ENCODE measurements at regions not wholly inside any gene's neighbourhood (a gene's known extent, or its start where the extent isn't known, plus 50 kb on each side); places are given as distances from the start of the nearest gene placed in this dataset.

GRCh38 chr5:173704615-173705511 lies 88.4 kb upstream of the BOD1 start:
- POLR2A ChIA-PET: no interaction called here
- no peaks in the 10 kb centered on the region for H3K27me3 ChIP-seq (ENCODE audit: control insufficient read depth, insufficient read depth, low read length)
- H3K4me1 ChIP-seq (ENCODE audit: control insufficient read depth, insufficient read depth, low read length): no peaks in the 10 kb centered on the region
- no peak for DNase-seq (ENCODE audit: low read depth, low spot score)
- BruUV-seq (replicated peaks): no TSS peak
- no peak for TF ChIP-seq POLR2AphosphoS5 (IDR thresholded peaks at IDR 0.05; ENCODE audit: low read depth, low read length)
- no peak overlapping the region for H3K27ac ChIP-seq (ENCODE audit: low read length)
- no peak for ATAC-seq
- in situ Hi-C loops (cut with HindIII; ENCODE audit: low pct_unique_long_range_greater_than_20kb, low sequenced_read_pairs) (no loop called here), intact Hi-C loops (cut with micrococcal nuclease; ENCODE audit: unreplicated experiment) (no loop called here)
- no peaks in the 10 kb centered on the region; the same call in 1 of the 2 replicates for H3K36me3 ChIP-seq (ENCODE audit: control insufficient read depth, insufficient read depth, low read length)
- CTCF ChIA-PET: no interaction called here
- H3K4me3 ChIP-seq (ENCODE audit: low read depth in 2 of 2, low read length in 2 of 2): no peak overlapping the region
- no peaks in the 10 kb centered on the region for H3K9me3 ChIP-seq (ENCODE audit: control insufficient read depth, insufficient read depth, low read depth, low read length)

- Histone ChIP-seq H3K4me1 (ENCODE audit: control insufficient read depth, insufficient read depth, low read length) (no peaks in the 10 kb centered on the region), H3K4me3 (ENCODE audit: low read depth in 2 of 2, low read length in 2 of 2) (no peak overlapping the region), H3K27me3 (ENCODE audit: control insufficient read depth, insufficient read depth, low read length) (no peaks in the 10 kb centered on the region), H3K9me3 (ENCODE audit: control insufficient read depth, insufficient read depth, low read depth, low read length) (no peaks in the 10 kb centered on the region), H3K36me3 (ENCODE audit: control insufficient read depth, insufficient read depth, low read length) (no peaks in the 10 kb centered on the region; the same call in 1 of the 2 replicates), H3K27ac (ENCODE audit: low read length) (no peak overlapping the region)
- ChIA-PET POLR2A (no interaction called here), CTCF (no interaction called here)
- no peak for TF ChIP-seq POLR2AphosphoS5 (IDR thresholded peaks at IDR 0.05; ENCODE audit: low read depth, low read length)
- no peak for TF ChIP-seq SIN3A (IDR thresholded peaks at IDR 0.05; ENCODE audit: borderline replicate concordance, insufficient read depth, low read depth, low read length)
- no peak for TF ChIP-seq REST (IDR thresholded peaks at IDR 0.05; ENCODE audit: insufficient read depth in 1 of 2, low read depth in 2 of 2, low read length in 1 of 2)
- no peak for TF ChIP-seq CTCF (IDR thresholded peaks at IDR 0.05)
- TF ChIP-seq TCF7L2 (IDR thresholded peaks at IDR 0.05; ENCODE audit: low read depth, low read length): no peak
- in situ Hi-C loops (cut with HindIII; ENCODE audit: low pct_unique_long_range_greater_than_20kb, low sequenced_read_pairs) (no loop called here), intact Hi-C loops (cut with micrococcal nuclease; ENCODE audit: unreplicated experiment) (no loop called here)
- no peak for ATAC-seq
- no peak for DNase-seq (ENCODE audit: low read depth, low spot score)
- BruUV-seq (replicated peaks): no TSS peak
Measured at GRCh38 chr5:173705512-173706044, 89.1 kb upstream of the BOD1 start.

- in situ Hi-C loops (cut with HindIII; ENCODE audit: low pct_unique_long_range_greater_than_20kb, low sequenced_read_pairs): no loop called here
- ChIA-PET CTCF (no interaction called here), POLR2A (no interaction called here)
- ATAC-seq (no peak), DNase-seq (ENCODE audit: low read depth, low spot score) (no peak)
- Histone ChIP-seq H3K27ac (ENCODE audit: low read length) (no peak overlapping the region), H3K36me3 (ENCODE audit: control insufficient read depth, insufficient read depth, low read length) (no peaks in the 10 kb centered on the region; the same call in 1 of the 2 replicates), H3K4me3 (ENCODE audit: low read depth in 2 of 2, low read length in 2 of 2) (no peak overlapping the region), H3K9me3 (ENCODE audit: control insufficient read depth, insufficient read depth, low read depth, low read length) (no peaks in the 10 kb centered on the region), H3K4me1 (ENCODE audit: control insufficient read depth, insufficient read depth, low read length) (no peaks in the 10 kb centered on the region), H3K27me3 (ENCODE audit: control insufficient read depth, insufficient read depth, low read length) (no peaks in the 10 kb centered on the region)
- TF ChIP-seq REST (IDR thresholded peaks at IDR 0.05; ENCODE audit: insufficient read depth in 1 of 2, low read depth in 2 of 2, low read length in 1 of 2) (no peak), CTCF (IDR thresholded peaks at IDR 0.05) (no peak), POLR2AphosphoS5 (IDR thresholded peaks at IDR 0.05; ENCODE audit: low read depth, low read length) (no peak)
- BruUV-seq (replicated peaks): no TSS peak
- intact Hi-C loops (cut with micrococcal nuclease; ENCODE audit: unreplicated experiment): no loop called here
Measured at GRCh38 chr5:173706700-173707099, 90.2 kb upstream of the BOD1 start.
